ENCODE measurements at regions not wholly inside any gene's neighbourhood (a gene's known extent, or its start where the extent isn't known, plus 50 kb on each side); places are given as distances from the start of the nearest gene placed in this dataset.

DNA sequence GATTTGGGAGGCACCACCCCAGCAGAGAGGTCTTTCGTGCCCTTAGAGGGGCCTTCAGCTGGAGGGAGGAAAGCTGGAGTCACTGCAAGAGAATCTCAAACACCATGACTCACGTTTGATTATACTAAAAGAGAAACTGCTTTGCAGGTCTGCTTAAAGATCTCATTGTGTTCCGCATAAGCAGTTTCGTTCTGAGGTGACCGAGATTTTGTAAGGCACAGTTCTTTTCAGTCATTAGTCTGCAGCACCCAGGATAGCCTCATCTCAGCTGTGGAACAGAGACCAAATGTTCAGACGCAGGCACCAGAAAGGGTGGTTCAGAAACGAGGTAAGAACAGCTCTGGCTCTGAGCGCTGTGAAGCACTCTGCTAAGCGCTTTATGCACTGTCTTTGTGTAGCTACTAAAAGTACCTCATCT is 71.2 kb upstream of the GTF3A start (continued):
- TF ChIP-seq TBL1XR1 (IDR thresholded peaks at IDR 0.05; ENCODE audit: low read depth, low read length) (0 out of 2 replicates have a peak, but pooled peaks have one; percentile 56), PAX5 (IDR thresholded peaks at IDR 0.05; ENCODE audit: borderline replicate concordance, low read depth, low read length) (0 out of 2 replicates have a peak, but pooled peaks have one; percentile 60), SMARCA5 (IDR thresholded peaks at IDR 0.05) (peak; percentile 93), IRF4 (IDR thresholded peaks at IDR 0.05; ENCODE audit: low read depth, low read length) (0 out of 2 replicates have a peak, but pooled peaks have one; percentile 45), ETV6 (conservative IDR thresholded peaks at IDR 0.05 in 1 of 2, IDR thresholded peaks at IDR 0.05 in 1 of 2; ENCODE audit: borderline replicate concordance in 1 of 2, low read depth in 1 of 2) (peak in 1 of 2 experiments; percentile 35; a peak in 1 of 4 replicates), MEF2B (IDR thresholded peaks at IDR 0.05; ENCODE audit: partially characterized antibody, poor library complexity, severe bottlenecking) (no peak), EP300 (IDR thresholded peaks at IDR 0.05; ENCODE audit: borderline replicate concordance in 1 of 2, control insufficient read depth in 1 of 2, low read depth in 2 of 2, low read length in 2 of 2) (peak; percentile 17 to 59; a peak in 2 of 4 replicates), BHLHE40 (IDR thresholded peaks at IDR 0.05; ENCODE audit: borderline replicate concordance in 1 of 2, low read depth in 2 of 2, low read length in 1 of 2) (peak; percentile 77 to 86), DPF2 (IDR thresholded peaks at IDR 0.05) (peak; percentile 36; the same call in 1 of the 2 replicates), STAT3 (IDR thresholded peaks at IDR 0.05; ENCODE audit: low read depth, low read length) (0 out of 2 replicates have a peak, but pooled peaks have one; percentile 29), POU2F2 (IDR thresholded peaks at IDR 0.05; ENCODE audit: borderline replicate concordance, low read depth, low read length) (peak; percentile 52; the same call in 1 of the 3 replicates)

- Histone ChIP-seq H3K79me2 (ENCODE audit: control insufficient read depth, insufficient read depth, low read length) (no peaks in the 10 kb centered on the region), H3K4me3 (0 out of 2 replicates have a peak overlapping the region, but pooled peaks have one; percentile 6), H4K20me1 (ENCODE audit: control insufficient read depth, insufficient read depth) (no peaks in the 10 kb centered on the region), H3K4me1 (ENCODE audit: control insufficient read depth, insufficient read depth, low read length) (peaks cover 12% of the 10 kb centered on the region), H3K4me2 (ENCODE audit: control insufficient read depth, insufficient read depth) (peak overlapping the region; percentile 91), H3K9me3 (replicated peaks; ENCODE audit: control insufficient read depth, insufficient read depth, low read length) (no peaks in the 10 kb centered on the region; the same call in 2 of the 3 replicates), H3K9ac (ENCODE audit: control insufficient read depth, insufficient read depth, low read length) (peak overlapping the region; percentile 19; the same call in 1 of the 2 replicates), H2AFZ (ENCODE audit: control insufficient read depth, low read depth, low read length) (peak overlapping the region; percentile 89), H3K27me3 (replicated peaks in 1 of 2; ENCODE audit: control insufficient read depth in 2 of 2, insufficient read depth in 2 of 2, low read length in 1 of 2) (no peaks in the 10 kb centered on the region), H3K36me3 (ENCODE audit: control insufficient read depth in 2 of 2, insufficient read depth in 2 of 2, low read length in 1 of 2) (no peaks in the 10 kb centered on the region), H3K27ac (ENCODE audit: control insufficient read depth, insufficient read depth) (peak overlapping the region; percentile 40; the same call in 1 of the 2 replicates)
- no peak for TF ChIP-seq KDM1A (IDR thresholded peaks at IDR 0.05; ENCODE audit: borderline replicate concordance)
- no peak for TF ChIP-seq GATAD2B (conservative IDR thresholded peaks at IDR 0.05; ENCODE audit: low read depth)
- no peak for TF ChIP-seq PKNOX1 (IDR thresholded peaks at IDR 0.05)
- FAIRE-seq (no peak), DNase-seq (ENCODE audit: low read depth, low spot score) (no peak), ATAC-seq (no peak; the same call in 2 of the 3 replicates)
- ChIA-PET POLR2A (no interaction called here), RAD21 (ENCODE audit: unreplicated experiment) (interaction anchor here (0.9 to 1.8 kb wide), 8 partner anchors 8 to 473 kb away, joined by 3 to 8 read pairs (median 3); no protein-coding TSS in a partner anchor), CTCF (interaction anchor here (0.7 to 2.9 kb wide), 8 partner anchors 8 to 473 kb away, joined by 3 to 24 read pairs (median 5); no protein-coding TSS in a partner anchor), SMC1A (ENCODE audit: uncharacterized antibody, unreplicated experiment) (interaction anchor here (0.6 to 4.4 kb wide), 8 partner anchors 8 to 367 kb away, joined by 3 to 25 read pairs (median 3); partner anchors contain the start of gene GTF3A)
- in situ Hi-C loops (cut with MboI), result no loop called here
- intact Hi-C loops (cut with micrococcal nuclease; ENCODE audit: unreplicated experiment), result loop anchor here (10.0 kb wide), 1 partner anchor 189 kb away; no protein-coding TSS in a partner anchor
- BruUV-seq (replicated peaks), result no TSS peak
- 11% methylated on average over 3 of the region's 3 CpGs for WGBS (ENCODE audit: insufficient coverage, insufficient replicate concordance, low lambda C conversion rate, missing lambda C conversion rate)
Measured at GRCh38 chr13:27353708-27354107, 70.7 kb upstream of the GTF3A start.
